GM15510 (cell line): ENCODE measurements at regions not wholly inside any gene's neighbourhood (a gene's known extent, or its start where the extent isn't known, plus 50 kb on each side); places are given as distances from the start of the nearest gene placed in this dataset.

ENCODE experiments used
- POLR2A ChIP-seq: IDR thresholded peaks from 3 replicates; pipeline ENCODE4 v1.6.1; 2011; ENCODE audit warnings: borderline replicate concordance; ENCODE audit not compliant: insufficient read length; ENCODE audit errors: extremely low read depth

- no peak for TF ChIP-seq POLR2A
Observed at GRCh38 chr21:23930565-23930964, 1676.7 kb downstream of the MRPL39 start.

DNA sequence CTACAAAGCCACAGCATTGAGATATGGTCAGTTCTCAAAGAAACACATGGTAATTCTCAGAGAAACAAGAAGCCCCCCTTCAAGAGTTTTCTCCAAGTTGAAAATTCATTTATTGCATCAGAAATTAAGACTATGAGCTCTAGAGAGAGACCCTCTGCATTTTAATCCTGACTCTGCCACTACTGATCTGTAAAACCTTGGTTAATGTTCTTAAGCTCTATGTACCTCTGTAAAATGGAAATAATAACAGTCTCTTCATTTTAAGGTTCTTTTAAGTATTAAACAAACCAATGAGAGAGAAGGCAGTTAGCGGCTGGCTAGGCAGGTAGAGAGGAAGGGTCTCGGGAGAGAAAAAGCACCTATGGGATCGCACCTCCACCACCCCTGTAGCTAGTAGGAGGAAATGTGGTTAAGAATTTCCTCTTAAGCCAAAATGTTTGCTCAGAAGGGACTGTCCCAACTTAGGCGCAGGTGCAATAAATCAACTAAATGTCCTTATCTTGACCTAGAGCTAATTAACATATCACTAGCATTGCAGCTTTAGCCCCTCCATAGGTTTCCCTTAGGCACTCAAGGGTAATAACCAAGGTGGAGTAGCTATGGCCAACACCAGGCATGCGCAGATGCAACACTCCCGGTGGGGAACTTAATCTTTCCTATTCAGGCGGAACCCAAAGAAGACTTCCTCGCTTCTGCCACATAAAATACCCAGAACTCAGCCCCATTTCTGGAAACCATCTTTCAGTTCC, 1685.4 kb downstream of the MRPL39 start:
- TF ChIP-seq POLR2A, result no peak

DNA sequence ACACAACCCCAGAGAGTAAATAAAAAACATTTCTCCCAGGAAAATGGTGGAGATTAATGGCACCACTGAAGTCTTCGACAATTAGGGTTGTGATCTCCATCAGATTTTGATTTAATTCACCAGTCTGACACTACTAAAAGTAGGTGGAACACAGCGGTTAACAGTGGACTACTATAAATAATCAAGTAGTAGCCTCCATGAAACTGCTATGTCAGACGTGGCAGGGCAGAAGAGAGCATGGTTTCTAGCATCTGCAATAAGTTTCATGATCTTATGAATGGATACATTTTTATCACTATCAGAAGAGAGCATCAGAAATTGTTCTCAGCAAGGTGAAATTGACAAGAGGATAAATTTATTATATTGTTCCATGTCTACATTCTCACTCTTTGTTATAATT, 1706.6 kb downstream of the MRPL39 start:
- TF ChIP-seq POLR2A, result no peak

DNA sequence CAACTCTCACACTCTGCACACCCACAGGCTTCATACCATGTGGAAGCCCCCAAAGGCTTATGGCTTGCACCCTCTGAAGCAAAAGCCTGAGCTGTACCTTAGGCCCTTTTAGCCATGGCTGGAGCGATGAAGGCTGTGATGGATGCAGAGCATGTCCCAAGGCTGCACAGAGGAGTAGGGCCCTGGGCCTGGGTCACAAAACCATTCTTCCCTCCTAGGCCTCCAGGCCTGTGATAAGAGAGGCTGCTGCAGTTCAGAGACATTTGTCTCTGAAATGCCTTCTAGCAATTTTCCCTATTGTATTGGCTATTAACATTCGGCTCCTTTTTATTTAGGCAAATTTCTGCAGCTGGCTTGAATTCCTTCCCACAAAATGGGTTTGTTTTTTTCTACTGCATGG, 1707.7 kb downstream of the MRPL39 start:
- TF ChIP-seq POLR2A, result no peak

- no peak for TF ChIP-seq POLR2A
Observed at GRCh38 chr21:23890652-23891051, 1716.6 kb downstream of the MRPL39 start.

- TF ChIP-seq POLR2A, result no peak
Observed at GRCh38 chr21:23887725-23888306, 1719.5 kb downstream of the MRPL39 start.

- no peak for TF ChIP-seq POLR2A
Observed at GRCh38 chr21:23886828-23887724, 1720.2 kb downstream of the MRPL39 start.

DNA sequence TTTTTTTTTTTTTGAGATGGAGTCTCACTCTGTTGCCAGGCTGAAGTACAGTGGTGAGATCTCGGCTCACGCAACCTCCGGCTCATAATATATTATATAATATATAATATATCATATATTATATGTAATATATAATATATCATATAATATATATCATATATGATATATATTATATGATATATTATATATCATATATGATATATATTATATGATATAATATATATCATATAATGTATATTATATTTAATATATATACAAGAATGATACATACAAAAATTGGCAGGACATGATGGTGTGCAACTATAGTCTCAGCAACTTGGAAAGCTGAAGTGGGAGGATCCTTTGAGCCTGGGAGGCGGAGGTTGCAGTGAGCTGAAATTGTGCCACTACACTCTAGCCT, 1725.5 kb downstream of the MRPL39 start:
- TF ChIP-seq POLR2A, result no peak

DNA sequence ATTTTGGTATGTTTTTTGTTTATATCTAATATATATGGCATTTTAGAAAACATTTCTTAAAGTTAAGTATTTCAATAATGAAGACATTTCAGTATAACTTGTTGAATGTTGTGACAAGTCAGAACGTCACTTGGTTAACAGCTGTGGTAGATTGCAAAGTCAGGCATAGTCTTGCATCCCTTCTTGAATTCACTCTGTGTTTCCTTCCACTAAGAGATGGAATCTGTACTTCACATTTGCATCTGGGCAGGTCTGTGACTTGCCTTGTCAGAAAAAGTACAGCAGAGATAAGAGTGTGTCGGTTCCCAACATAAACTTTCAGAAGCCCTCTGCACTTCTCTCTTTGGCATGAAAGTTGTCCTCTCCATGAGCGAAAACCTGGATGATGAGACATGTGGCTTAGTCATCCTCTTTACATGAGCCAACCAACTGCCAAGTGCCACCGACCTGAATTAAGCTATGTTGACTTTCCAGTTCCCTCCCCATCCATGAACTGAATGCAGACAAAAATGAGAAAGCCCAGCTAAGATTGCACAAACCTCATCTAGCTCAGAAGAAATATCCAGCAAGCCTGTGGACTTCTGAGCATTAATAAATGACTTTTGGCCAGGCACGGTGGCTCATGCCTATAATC, 1730.2 kb downstream of the MRPL39 start:
- no peak for TF ChIP-seq POLR2A

DNA sequence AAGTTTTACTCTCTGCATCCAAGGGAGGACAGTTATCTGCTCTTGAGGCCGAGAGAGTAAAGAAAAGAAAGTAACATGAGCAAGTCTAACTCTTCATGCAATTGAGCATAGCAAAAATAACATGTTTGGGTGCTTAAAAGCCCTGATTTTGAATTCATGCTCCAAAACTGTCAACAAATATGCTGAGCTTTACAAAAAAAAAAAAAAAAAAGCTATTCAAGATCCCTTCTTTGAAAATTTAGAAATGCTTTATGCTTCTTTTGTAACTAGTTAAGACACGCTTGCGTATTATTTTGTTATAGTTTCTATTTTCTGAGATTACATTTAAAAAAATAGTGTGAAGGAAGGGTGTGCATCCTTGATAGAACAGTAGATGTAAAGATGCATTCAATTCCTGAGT, 1733.0 kb downstream of the MRPL39 start:
- TF ChIP-seq POLR2A, result no peak

- TF ChIP-seq POLR2A, result no peak
Observed at GRCh38 chr21:23861911-23862504, 1745.3 kb downstream of the MRPL39 start.

DNA sequence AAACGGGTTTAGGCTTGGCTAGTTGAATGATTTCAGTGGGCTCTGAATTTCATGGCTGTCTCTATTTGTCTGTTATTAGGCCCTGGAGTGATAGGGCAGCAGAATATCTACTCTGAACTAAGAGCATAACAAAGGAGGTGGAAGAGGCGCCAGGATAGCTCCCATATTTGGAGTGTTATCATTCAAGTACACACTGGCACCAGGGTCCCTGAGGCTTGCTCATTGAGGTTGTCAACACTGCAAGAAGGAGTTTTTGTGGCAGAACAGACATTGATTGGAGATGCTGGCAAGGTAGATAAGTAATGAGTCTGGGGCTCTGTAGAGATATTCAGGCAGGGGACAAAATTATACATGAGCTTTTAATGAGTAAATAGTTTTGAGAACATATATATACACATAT, 1748.4 kb downstream of the MRPL39 start:
- no peak for TF ChIP-seq POLR2A

DNA sequence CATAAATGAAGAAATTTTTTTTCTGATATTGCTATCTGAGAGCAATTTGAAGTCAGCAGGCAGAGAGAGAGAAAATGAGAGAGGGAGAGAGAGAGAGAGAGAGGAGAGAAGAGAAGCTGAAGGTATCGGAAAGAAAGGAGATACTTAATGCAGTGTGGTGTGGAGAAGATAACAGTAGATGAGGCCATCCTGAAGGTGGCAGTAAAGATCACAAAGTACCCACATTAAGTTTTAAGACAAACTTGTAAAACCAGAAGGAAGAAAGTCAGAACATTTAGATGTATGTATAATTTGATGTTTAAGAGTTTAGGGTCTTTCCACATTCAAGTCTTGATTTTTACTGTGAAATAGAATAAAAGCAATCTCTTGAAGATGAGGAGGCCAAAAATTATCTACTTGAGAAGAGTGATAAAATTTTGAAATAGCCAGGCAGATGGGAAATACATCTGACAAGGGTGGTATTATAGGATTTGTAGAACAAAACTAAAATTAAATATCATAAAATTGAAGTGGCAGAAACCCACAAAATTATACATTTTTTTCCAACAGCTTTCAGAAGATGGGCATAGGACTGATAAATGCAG, 1753.4 kb downstream of the MRPL39 start:
- TF ChIP-seq POLR2A, result no peak

- no peak for TF ChIP-seq POLR2A
Observed at GRCh38 chr21:23837564-23837963, 1769.7 kb downstream of the MRPL39 start.
